Smooth muscle cell (in vitro differentiated cells): ENCODE measurements at regions not wholly inside any gene's neighbourhood (a gene's known extent, or its start where the extent isn't known, plus 50 kb on each side); places are given as distances from the start of the nearest gene placed in this dataset.

Experiments used
- DNase-seq: peaks from one replicate; lab custom pipeline; 2025; ENCODE audit not compliant: unreplicated experiment; lab: John Stamatoyannopoulos, UW
- H2AFZ ChIP-seq: fragments of 200-600 bp; sonication (generic); 2 replicates; pipeline ENCODE4 v1.6.0; 2016; ENCODE audit warnings: antibody characterized with exemption, low read depth, mild to moderate bottlenecking
- H3F3A ChIP-seq: fragments of 200-600 bp; sonication (generic); 2 replicates; pipeline ENCODE4 v1.6.0; 2017; ENCODE audit warnings: antibody characterized with exemption, low read depth
- H3K27ac ChIP-seq: fragments of 200-600 bp; sonication (generic); 2 replicates; pipeline ENCODE4 v1.5.1; 2016; ENCODE audit warnings: low read depth, mild to moderate bottlenecking
- H3K27me3 ChIP-seq: fragments of 200-600 bp; sonication (generic); 2 replicates; pipeline ENCODE4 v1.6.1; 2016; ENCODE audit warnings: low read depth, mild to moderate bottlenecking
- H3K36me3 ChIP-seq: fragments of 200-600 bp; sonication (generic); 2 replicates; pipeline ENCODE4 v1.5.1; 2016; ENCODE audit warnings: low read depth
- H3K4me1 ChIP-seq: fragments of 200-600 bp; sonication (generic); 2 replicates; pipeline ENCODE4 v1.5.1; 2016; ENCODE audit warnings: low read depth
- H3K4me2 ChIP-seq: fragments of 200-600 bp; sonication (generic); 2 replicates; pipeline ENCODE4 v1.6.0; 2016; ENCODE audit warnings: mild to moderate bottlenecking
- H3K4me3 ChIP-seq: fragments of 200-600 bp; sonication (generic); 2 replicates; pipeline ENCODE4 v1.5.1; 2016; ENCODE audit warnings: mild to moderate bottlenecking
- H3K79me2 ChIP-seq: fragments of 200-600 bp; sonication (generic); 2 replicates; pipeline ENCODE4 v1.6.0; 2016; ENCODE audit warnings: low read depth, mild to moderate bottlenecking
- H3K9ac ChIP-seq: fragments of 200-600 bp; sonication (generic); 2 replicates; pipeline ENCODE4 v1.6.0; 2016; ENCODE audit warnings: low read depth
- H3K9me3 ChIP-seq: fragments of 200-600 bp; sonication (generic); replicated peaks from 2 replicates; pipeline ENCODE4 v1.5.1; 2016; ENCODE audit warnings: low read depth
- H4K20me1 ChIP-seq: fragments of 200-600 bp; sonication (generic); 2 replicates; pipeline ENCODE4 v1.6.0; 2016; ENCODE audit warnings: low read depth
- WGBS: methylation state at CpG from one replicate; pipeline ENCODE4 v1.1.7; 2016; ENCODE audit warnings: low lambda C conversion rate; 5-methylcytosine and 5-hydroxymethylcytosine counted together
- TF ChIP-seq, protein P1 (sequence below): fragments of 200-600 bp; sonication (generic); IDR thresholded peaks from 2 replicates; pipeline ENCODE4 v1.5.1; 2017; ENCODE audit warnings: borderline replicate concordance, mild to moderate bottlenecking, antibody characterized with exemption; ENCODE audit not compliant: insufficient read depth, poor library complexity, severe bottlenecking

DNA sequence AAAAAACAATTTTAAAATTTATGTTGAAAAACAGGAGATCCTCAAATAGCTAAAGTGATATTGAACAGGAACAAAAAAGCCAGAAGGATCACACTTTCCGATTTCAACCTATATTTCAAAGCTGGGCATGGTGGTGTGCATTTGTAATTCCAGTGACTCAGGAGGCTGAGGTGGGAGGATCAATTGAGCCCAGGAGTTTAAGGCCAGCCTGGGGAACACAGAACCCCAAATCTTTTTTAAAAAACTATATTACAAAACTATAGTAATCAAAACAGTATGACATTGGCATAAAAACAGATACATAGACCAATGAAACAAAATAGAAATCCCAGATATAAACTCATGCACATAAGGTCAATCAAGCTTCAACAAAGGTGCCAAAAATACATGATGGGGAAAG is 68.4 kb downstream of the MEX3B start:
- no peak overlapping the region for H3K4me3 ChIP-seq
- DNase-seq, result no peak
- no peaks in the 10 kb centered on the region for H3F3A ChIP-seq
- no peaks in the 10 kb centered on the region for H3K27me3 ChIP-seq
- no peak overlapping the region for H3K27ac ChIP-seq
- H3K36me3 ChIP-seq, result no peaks in the 10 kb centered on the region
- TF ChIP-seq, protein P1, sequence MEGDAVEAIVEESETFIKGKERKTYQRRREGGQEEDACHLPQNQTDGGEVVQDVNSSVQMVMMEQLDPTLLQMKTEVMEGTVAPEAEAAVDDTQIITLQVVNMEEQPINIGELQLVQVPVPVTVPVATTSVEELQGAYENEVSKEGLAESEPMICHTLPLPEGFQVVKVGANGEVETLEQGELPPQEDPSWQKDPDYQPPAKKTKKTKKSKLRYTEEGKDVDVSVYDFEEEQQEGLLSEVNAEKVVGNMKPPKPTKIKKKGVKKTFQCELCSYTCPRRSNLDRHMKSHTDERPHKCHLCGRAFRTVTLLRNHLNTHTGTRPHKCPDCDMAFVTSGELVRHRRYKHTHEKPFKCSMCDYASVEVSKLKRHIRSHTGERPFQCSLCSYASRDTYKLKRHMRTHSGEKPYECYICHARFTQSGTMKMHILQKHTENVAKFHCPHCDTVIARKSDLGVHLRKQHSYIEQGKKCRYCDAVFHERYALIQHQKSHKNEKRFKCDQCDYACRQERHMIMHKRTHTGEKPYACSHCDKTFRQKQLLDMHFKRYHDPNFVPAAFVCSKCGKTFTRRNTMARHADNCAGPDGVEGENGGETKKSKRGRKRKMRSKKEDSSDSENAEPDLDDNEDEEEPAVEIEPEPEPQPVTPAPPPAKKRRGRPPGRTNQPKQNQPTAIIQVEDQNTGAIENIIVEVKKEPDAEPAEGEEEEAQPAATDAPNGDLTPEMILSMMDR, result no peak
- WGBS, result 92% methylated on average over 1 of the region's 1 CpG
- H3K9me3 ChIP-seq, result no peaks in the 10 kb centered on the region
- H2AFZ ChIP-seq, result no peak overlapping the region
- no peak overlapping the region for H3K9ac ChIP-seq
- no peak overlapping the region for H3K4me2 ChIP-seq
- H3K79me2 ChIP-seq, result no peaks in the 10 kb centered on the region
- no peaks in the 10 kb centered on the region for H4K20me1 ChIP-seq
- H3K4me1 ChIP-seq, result no peaks in the 10 kb centered on the region

- Histone ChIP-seq H3K4me3 (no peak overlapping the region), H2AFZ (no peak overlapping the region), H3K4me2 (no peak overlapping the region), H3K9me3 (no peaks in the 10 kb centered on the region), H3K4me1 (no peaks in the 10 kb centered on the region), H3F3A (no peaks in the 10 kb centered on the region), H3K9ac (no peak overlapping the region), H3K36me3 (no peaks in the 10 kb centered on the region), H4K20me1 (no peaks in the 10 kb centered on the region), H3K27me3 (no peaks in the 10 kb centered on the region), H3K79me2 (no peaks in the 10 kb centered on the region), H3K27ac (no peak overlapping the region)
- TF ChIP-seq, protein P1, result no peak
- DNase-seq, result no peak
- WGBS, result 94% methylated on average over 2 of the region's 2 CpGs
These were observed 77.1 kb downstream of the MEX3B start for GRCh38 chr15:81968691-81969090.

- TF ChIP-seq, protein P1, result no peak
- no peaks in the 10 kb centered on the region for H3K27me3 ChIP-seq
- H3F3A ChIP-seq, result no peaks in the 10 kb centered on the region
- H3K4me3 ChIP-seq, result no peak overlapping the region
- no peaks in the 10 kb centered on the region for H4K20me1 ChIP-seq
- no peak overlapping the region for H3K27ac ChIP-seq
- H3K4me1 ChIP-seq, result no peaks in the 10 kb centered on the region
- H3K9ac ChIP-seq, result no peak overlapping the region
- no peak overlapping the region for H3K4me2 ChIP-seq
- no peak overlapping the region for H2AFZ ChIP-seq
- no peaks in the 10 kb centered on the region for H3K9me3 ChIP-seq
- no peaks in the 10 kb centered on the region for H3K79me2 ChIP-seq
- H3K36me3 ChIP-seq, result no peaks in the 10 kb centered on the region
- DNase-seq, result no peak
- WGBS, result 38% methylated on average over 3 of the region's 3 CpGs
These were observed 79.2 kb downstream of the MEX3B start for GRCh38 chr15:81966631-81967030.

DNA sequence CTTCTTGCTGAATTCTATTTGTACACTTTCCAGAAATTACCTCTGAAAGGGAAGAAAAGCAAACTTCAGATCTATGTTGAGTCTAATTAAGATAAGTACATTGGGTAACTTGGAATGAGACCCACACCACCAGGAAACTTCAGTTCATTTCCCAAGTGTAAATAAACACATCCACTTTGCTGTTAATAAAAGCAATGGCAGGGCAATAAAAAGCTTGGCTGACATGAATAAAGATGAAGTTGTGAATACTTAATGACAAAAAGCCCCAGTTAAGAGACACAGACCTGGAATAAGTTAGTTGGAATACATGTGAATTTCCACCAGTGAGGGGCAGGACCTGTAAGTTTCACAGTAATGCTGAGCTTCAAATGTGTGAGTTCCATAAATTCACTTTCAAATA is 83.3 kb downstream of the MEX3B start:
- H3K4me1 ChIP-seq, result no peaks in the 10 kb centered on the region
- H3K79me2 ChIP-seq, result no peaks in the 10 kb centered on the region
- no peaks in the 10 kb centered on the region for H3K9me3 ChIP-seq
- no peaks in the 10 kb centered on the region for H3K27me3 ChIP-seq
- H2AFZ ChIP-seq, result no peak overlapping the region
- H3F3A ChIP-seq, result no peaks in the 10 kb centered on the region
- no peaks in the 10 kb centered on the region for H3K36me3 ChIP-seq
- H4K20me1 ChIP-seq, result no peaks in the 10 kb centered on the region
- DNase-seq, result no peak
- no peak overlapping the region for H3K9ac ChIP-seq
- no peak overlapping the region for H3K27ac ChIP-seq
- TF ChIP-seq, protein P1, result no peak
- no peak overlapping the region for H3K4me3 ChIP-seq
- no peak overlapping the region for H3K4me2 ChIP-seq
